ENCODE measurements at regions not wholly inside any gene's neighbourhood (a gene's known extent, or its start where the extent isn't known, plus 50 kb on each side); places are given as distances from the start of the nearest gene placed in this dataset.
A peak's percentile ranks its signal among the peaks of the same experiment; 100 is the strongest.
"Not testable (repeated sequence)": the region's sequence is repeated elsewhere in the genome, so short reads cannot be mapped to it uniquely, and the experiment has no call there.

DNA sequence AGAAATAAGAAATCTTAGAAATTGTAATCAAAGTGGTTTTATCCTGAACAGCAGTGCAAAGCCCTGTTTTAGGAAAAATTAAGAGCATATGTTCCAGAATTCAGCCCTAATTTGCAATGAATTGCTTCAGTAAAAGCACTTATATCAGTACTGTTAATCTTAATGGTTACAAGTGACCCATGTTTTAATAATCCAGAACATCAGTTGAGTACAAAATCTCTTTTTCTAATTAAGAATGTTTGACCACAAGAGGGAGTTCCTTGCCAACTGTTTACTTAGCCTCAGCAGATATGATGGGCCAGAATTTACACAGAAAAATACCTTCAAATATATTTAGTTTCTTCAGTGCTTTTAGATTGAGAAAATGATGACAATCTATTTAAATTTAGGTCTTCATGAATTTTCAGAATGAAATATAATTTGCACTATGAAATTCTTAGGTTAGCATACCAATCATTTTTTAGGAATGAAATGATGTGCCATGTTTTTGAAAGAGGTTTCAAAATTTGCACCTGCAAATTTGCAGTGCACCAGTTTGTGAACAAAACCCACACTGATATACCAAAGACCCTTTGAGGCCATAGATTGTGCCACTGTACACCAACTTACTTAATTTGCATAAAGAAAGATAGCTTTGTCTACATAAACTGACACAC lies 926.3 kb upstream of the ARRDC3 start:
- Histone ChIP-seq H3K79me2 (replicated peaks; ENCODE audit: insufficient read depth, low read length) (no peaks in the 10 kb centered on the region), H2AFZ (ENCODE audit: low read depth, low read length) (no peak overlapping the region), H3K36me3 (ENCODE audit: insufficient read depth, low read length) (no peaks in the 10 kb centered on the region), H3K27ac (ENCODE audit: low read length) (no peak overlapping the region), H3K9me3 (ENCODE audit: low read length) (no peaks in the 10 kb centered on the region), H3K9me2 (ENCODE audit: insufficient read depth, low read length) (no peaks in the 10 kb centered on the region), H3K9ac (ENCODE audit: low read length) (no peak overlapping the region), H3K27me3 (ENCODE audit: insufficient read depth, low read depth, low read length) (no peaks in the 10 kb centered on the region), H3K4me2 (ENCODE audit: low read length) (no peak overlapping the region), H3F3A (ENCODE audit: insufficient read depth, low read length, poor library complexity, severe bottlenecking) (no peaks in the 10 kb centered on the region), H3K4me3 (ENCODE audit: low read length) (no peak overlapping the region), H4K20me1 (ENCODE audit: insufficient read depth) (no peaks in the 10 kb centered on the region)
- TF ChIP-seq RAD21 (conservative IDR thresholded peaks at IDR 0.05) (peak; percentile 83), POLR2AphosphoS5 (IDR thresholded peaks at IDR 0.05) (no peak), EP300 (conservative IDR thresholded peaks at IDR 0.05; ENCODE audit: poor library complexity, severe bottlenecking) (no peak), TAF1 (IDR thresholded peaks at IDR 0.05; ENCODE audit: low read depth) (no peak), EZH2 (IDR thresholded peaks at IDR 0.05; ENCODE audit: borderline replicate concordance, insufficient read depth, low read length, poor library complexity, severe bottlenecking) (no peak), MXI1 (conservative IDR thresholded peaks at IDR 0.05; ENCODE audit: poor library complexity, severe bottlenecking) (no peak), SMC3 (conservative IDR thresholded peaks at IDR 0.05; ENCODE audit: poor library complexity) (peak; percentile 83), CTCF (IDR thresholded peaks at IDR 0.05; ENCODE audit: poor library complexity, severe bottlenecking) (peak; percentile 72)
- TF ChIP-seq, protein P1, sequence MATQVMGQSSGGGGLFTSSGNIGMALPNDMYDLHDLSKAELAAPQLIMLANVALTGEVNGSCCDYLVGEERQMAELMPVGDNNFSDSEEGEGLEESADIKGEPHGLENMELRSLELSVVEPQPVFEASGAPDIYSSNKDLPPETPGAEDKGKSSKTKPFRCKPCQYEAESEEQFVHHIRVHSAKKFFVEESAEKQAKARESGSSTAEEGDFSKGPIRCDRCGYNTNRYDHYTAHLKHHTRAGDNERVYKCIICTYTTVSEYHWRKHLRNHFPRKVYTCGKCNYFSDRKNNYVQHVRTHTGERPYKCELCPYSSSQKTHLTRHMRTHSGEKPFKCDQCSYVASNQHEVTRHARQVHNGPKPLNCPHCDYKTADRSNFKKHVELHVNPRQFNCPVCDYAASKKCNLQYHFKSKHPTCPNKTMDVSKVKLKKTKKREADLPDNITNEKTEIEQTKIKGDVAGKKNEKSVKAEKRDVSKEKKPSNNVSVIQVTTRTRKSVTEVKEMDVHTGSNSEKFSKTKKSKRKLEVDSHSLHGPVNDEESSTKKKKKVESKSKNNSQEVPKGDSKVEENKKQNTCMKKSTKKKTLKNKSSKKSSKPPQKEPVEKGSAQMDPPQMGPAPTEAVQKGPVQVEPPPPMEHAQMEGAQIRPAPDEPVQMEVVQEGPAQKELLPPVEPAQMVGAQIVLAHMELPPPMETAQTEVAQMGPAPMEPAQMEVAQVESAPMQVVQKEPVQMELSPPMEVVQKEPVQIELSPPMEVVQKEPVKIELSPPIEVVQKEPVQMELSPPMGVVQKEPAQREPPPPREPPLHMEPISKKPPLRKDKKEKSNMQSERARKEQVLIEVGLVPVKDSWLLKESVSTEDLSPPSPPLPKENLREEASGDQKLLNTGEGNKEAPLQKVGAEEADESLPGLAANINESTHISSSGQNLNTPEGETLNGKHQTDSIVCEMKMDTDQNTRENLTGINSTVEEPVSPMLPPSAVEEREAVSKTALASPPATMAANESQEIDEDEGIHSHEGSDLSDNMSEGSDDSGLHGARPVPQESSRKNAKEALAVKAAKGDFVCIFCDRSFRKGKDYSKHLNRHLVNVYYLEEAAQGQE (IDR thresholded peaks at IDR 0.05; ENCODE audit: borderline replicate concordance), result no peak

GRCh38 chr5:92308679-92309078 lies 925.6 kb upstream of the ARRDC3 start:
- no peak overlapping the region for H2AFZ ChIP-seq (ENCODE audit: low read depth, low read length)
- no peak overlapping the region for H3K4me3 ChIP-seq (ENCODE audit: low read length)
- no peak overlapping the region for H3K27ac ChIP-seq (ENCODE audit: low read length)
- no peaks in the 10 kb centered on the region for H3K27me3 ChIP-seq (ENCODE audit: insufficient read depth, low read depth, low read length)
- H3K9me2 ChIP-seq (ENCODE audit: insufficient read depth, low read length), result no peaks in the 10 kb centered on the region
- H3K4me2 ChIP-seq (ENCODE audit: low read length), result no peak overlapping the region
- no peak for TF ChIP-seq TAF1 (IDR thresholded peaks at IDR 0.05; ENCODE audit: low read depth)
- no peak for TF ChIP-seq CTCF (IDR thresholded peaks at IDR 0.05; ENCODE audit: poor library complexity, severe bottlenecking)
- no peak for TF ChIP-seq MXI1 (conservative IDR thresholded peaks at IDR 0.05; ENCODE audit: poor library complexity, severe bottlenecking)
- no peak for TF ChIP-seq EZH2 (IDR thresholded peaks at IDR 0.05; ENCODE audit: borderline replicate concordance, insufficient read depth, low read length, poor library complexity, severe bottlenecking)
- no peak for TF ChIP-seq SMC3 (conservative IDR thresholded peaks at IDR 0.05; ENCODE audit: poor library complexity)
- no peak for TF ChIP-seq EP300 (conservative IDR thresholded peaks at IDR 0.05; ENCODE audit: poor library complexity, severe bottlenecking)
- TF ChIP-seq, protein P1 (IDR thresholded peaks at IDR 0.05; ENCODE audit: borderline replicate concordance), result no peak
- no peak for TF ChIP-seq POLR2AphosphoS5 (IDR thresholded peaks at IDR 0.05)
- no peak for TF ChIP-seq RAD21 (conservative IDR thresholded peaks at IDR 0.05)
- H4K20me1 ChIP-seq (ENCODE audit: insufficient read depth), result no peaks in the 10 kb centered on the region
- no peaks in the 10 kb centered on the region for H3K79me2 ChIP-seq (replicated peaks; ENCODE audit: insufficient read depth, low read length)
- H3K9ac ChIP-seq (ENCODE audit: low read length), result no peak overlapping the region
- no peaks in the 10 kb centered on the region for H3K36me3 ChIP-seq (ENCODE audit: insufficient read depth, low read length)
- H3K9me3 ChIP-seq (ENCODE audit: low read length), result no peaks in the 10 kb centered on the region
- H3F3A ChIP-seq (ENCODE audit: insufficient read depth, low read length, poor library complexity, severe bottlenecking), result no peaks in the 10 kb centered on the region

- H3K79me2 ChIP-seq (replicated peaks; ENCODE audit: insufficient read depth, low read length); H3K9ac ChIP-seq (ENCODE audit: low read length); H3K27me3 ChIP-seq (ENCODE audit: insufficient read depth, low read depth, low read length); H4K20me1 ChIP-seq (ENCODE audit: insufficient read depth); H2AFZ ChIP-seq (ENCODE audit: low read depth, low read length); H3K36me3 ChIP-seq (ENCODE audit: insufficient read depth, low read length); H3K9me2 ChIP-seq (ENCODE audit: insufficient read depth, low read length); H3K9me3 ChIP-seq (ENCODE audit: low read length); H3F3A ChIP-seq (ENCODE audit: insufficient read depth, low read length, poor library complexity, severe bottlenecking); H3K4me3 ChIP-seq (ENCODE audit: low read length); H3K4me2 ChIP-seq (ENCODE audit: low read length); H3K27ac ChIP-seq (ENCODE audit: low read length): not testable (repeated sequence)
Measured at GRCh38 chr5:92302356-92302755, 919.2 kb upstream of the ARRDC3 start.
